ENCODE measurements at regions not wholly inside any gene's neighbourhood (a gene's known extent, or its start where the extent isn't known, plus 50 kb on each side); places are given as distances from the start of the nearest gene placed in this dataset.

DNA sequence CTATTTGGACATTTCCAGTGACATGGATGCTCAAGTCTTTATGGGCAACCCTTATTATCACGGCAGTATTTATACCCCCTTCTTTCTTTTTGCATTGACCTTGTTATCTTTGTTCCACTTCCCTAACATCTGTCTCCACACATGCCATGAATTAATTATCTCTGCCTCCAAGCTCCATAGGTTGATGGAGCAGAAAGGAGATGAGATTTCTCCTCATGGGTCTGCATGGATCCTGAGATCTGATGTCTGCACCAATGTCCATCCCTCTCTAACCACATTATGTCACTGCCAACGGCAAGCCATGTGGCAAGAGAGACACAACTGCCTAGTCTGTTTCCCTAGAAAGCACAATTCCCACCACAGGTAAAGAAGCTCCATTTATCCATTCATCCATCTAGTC is 416.8 kb upstream of the ASIC2 start:
- TF ChIP-seq YY1 (IDR thresholded peaks at IDR 0.05) = no peak
- DNase-seq (ENCODE audit: low spot score) = no peak
- Histone ChIP-seq H3K27ac (ENCODE audit: low read depth in 1 of 2, low read length in 2 of 2) (no peak overlapping the region), H3K27me3 (ENCODE audit: control insufficient read depth in 4 of 4, insufficient read depth in 4 of 4, low read length in 3 of 4) (no peaks in the 10 kb centered on the region), H3K4me1 (ENCODE audit: control insufficient read depth in 4 of 4, insufficient read depth in 4 of 4, low read length in 3 of 4) (no peaks in the 10 kb centered on the region), H3K9me3 (ENCODE audit: control insufficient read depth in 4 of 4, low read length in 3 of 4) (no peaks in the 10 kb centered on the region), H3K9ac (ENCODE audit: low read depth in 1 of 2, low read length in 2 of 2) (no peak overlapping the region), H3K4me3 (ENCODE audit: low read depth in 1 of 3, low read length in 3 of 3) (no peak overlapping the region), H3K36me3 (ENCODE audit: control insufficient read depth in 4 of 4, insufficient read depth in 3 of 4, low read depth in 1 of 4, low read length in 3 of 4) (no peaks in the 10 kb centered on the region)
- 59% methylated on average over 2 of the region's 2 CpGs for WGBS

DNA sequence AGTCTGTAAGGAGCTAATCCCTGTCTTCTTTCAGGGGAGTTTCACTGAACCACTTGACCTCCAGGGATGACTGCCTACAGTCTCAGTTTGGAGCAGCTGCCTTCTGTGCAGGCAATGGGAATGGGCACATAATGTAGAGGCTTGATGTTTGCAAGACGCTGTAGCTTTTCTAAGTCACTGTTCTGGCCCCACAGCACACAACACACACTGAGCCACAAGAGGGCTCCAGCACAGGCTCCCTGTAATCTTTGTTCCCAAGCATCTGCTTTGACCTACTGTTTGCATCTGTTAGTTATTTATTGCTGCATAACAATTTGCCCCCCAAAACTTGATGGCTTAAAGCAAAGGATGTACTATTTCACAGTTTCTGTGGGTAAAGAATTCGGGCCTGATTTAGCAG is 419.0 kb upstream of the ASIC2 start:
- WGBS = 56% methylated on average over 2 of the region's 2 CpGs
- Histone ChIP-seq H3K27ac (ENCODE audit: low read depth in 1 of 2, low read length in 2 of 2) (no peak overlapping the region), H3K9ac (ENCODE audit: low read depth in 1 of 2, low read length in 2 of 2) (no peak overlapping the region), H3K4me3 (ENCODE audit: low read depth in 1 of 3, low read length in 3 of 3) (no peak overlapping the region), H3K9me3 (ENCODE audit: control insufficient read depth in 4 of 4, low read length in 3 of 4) (no peaks in the 10 kb centered on the region), H3K27me3 (ENCODE audit: control insufficient read depth in 4 of 4, insufficient read depth in 4 of 4, low read length in 3 of 4) (peaks cover 0 to 2% (median under 1%) of the 10 kb centered on the region in 4 donors), H3K36me3 (ENCODE audit: control insufficient read depth in 4 of 4, insufficient read depth in 3 of 4, low read depth in 1 of 4, low read length in 3 of 4) (no peaks in the 10 kb centered on the region), H3K4me1 (ENCODE audit: control insufficient read depth in 4 of 4, insufficient read depth in 4 of 4, low read length in 3 of 4) (no peaks in the 10 kb centered on the region)
- no peak for DNase-seq (ENCODE audit: low spot score)
- no peak for TF ChIP-seq YY1 (IDR thresholded peaks at IDR 0.05)
- no peak for TF ChIP-seq GABPA (IDR thresholded peaks at IDR 0.05 in 1 of 2, conservative IDR thresholded peaks at IDR 0.05 in 1 of 2)
- TF ChIP-seq CTCF (IDR thresholded peaks at IDR 0.05; ENCODE audit: low read depth, low read length, missing input control) = no peak
- no peak for TF ChIP-seq RXRA (IDR thresholded peaks at IDR 0.05)
- no peak for TF ChIP-seq RAD21 (IDR thresholded peaks at IDR 0.05)
- no peak for TF ChIP-seq FOXA1 (IDR thresholded peaks at IDR 0.05)
- no peak for TF ChIP-seq NR2F2 (IDR thresholded peaks at IDR 0.05)
- TF ChIP-seq, protein P1, sequence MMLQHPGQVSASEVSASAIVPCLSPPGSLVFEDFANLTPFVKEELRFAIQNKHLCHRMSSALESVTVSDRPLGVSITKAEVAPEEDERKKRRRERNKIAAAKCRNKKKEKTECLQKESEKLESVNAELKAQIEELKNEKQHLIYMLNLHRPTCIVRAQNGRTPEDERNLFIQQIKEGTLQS (IDR thresholded peaks at IDR 0.05) = no peak
- no peak for TF ChIP-seq JUND (IDR thresholded peaks at IDR 0.05)
- TF ChIP-seq, protein P2, sequence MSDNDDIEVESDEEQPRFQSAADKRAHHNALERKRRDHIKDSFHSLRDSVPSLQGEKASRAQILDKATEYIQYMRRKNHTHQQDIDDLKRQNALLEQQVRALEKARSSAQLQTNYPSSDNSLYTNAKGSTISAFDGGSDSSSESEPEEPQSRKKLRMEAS (IDR thresholded peaks at IDR 0.05) = no peak
- no peak for TF ChIP-seq HNF4G (IDR thresholded peaks at IDR 0.05)
- no peak for TF ChIP-seq FOXA2 (IDR thresholded peaks at IDR 0.05)
- TF ChIP-seq TAF1 (conservative IDR thresholded peaks at IDR 0.05) = no peak
- no peak for TF ChIP-seq ZBTB33 (IDR thresholded peaks at IDR 0.05)
- no peak for TF ChIP-seq SP1 (IDR thresholded peaks at IDR 0.05)
- TF ChIP-seq EGR1 (IDR thresholded peaks at IDR 0.05; ENCODE audit: low read depth in 2 of 2) = no peak

DNA sequence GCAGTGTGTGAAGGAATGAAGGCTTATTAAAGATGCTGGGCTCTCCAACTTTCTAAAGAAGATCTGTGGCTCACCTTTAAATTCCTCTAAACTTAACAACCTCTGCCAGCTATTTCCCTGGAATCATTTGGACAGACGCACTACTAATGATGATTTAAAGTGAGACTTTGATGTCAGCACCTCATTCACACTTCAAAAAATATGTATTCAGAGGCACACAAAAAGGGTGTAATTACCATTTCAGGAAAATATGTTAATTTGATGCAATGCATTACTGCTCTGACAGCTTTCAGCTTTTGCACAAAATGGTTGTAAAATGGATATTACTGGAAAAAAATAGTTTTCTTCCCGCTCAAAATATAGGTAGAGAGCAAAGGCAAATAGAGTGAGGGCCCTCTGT is 423.9 kb upstream of the ASIC2 start:
- H3K4me3 ChIP-seq (ENCODE audit: low read depth in 1 of 3, low read length in 3 of 3) = no peak overlapping the region
- H3K4me1 ChIP-seq (ENCODE audit: control insufficient read depth in 4 of 4, insufficient read depth in 4 of 4, low read length in 3 of 4) = no peaks in the 10 kb centered on the region
- DNase-seq (ENCODE audit: low spot score) = no peak
- H3K27ac ChIP-seq (ENCODE audit: low read depth in 1 of 2, low read length in 2 of 2) = no peak overlapping the region
- peaks cover 0 to 3% (median 1%) of the 10 kb centered on the region in 4 donors for H3K27me3 ChIP-seq (ENCODE audit: control insufficient read depth in 4 of 4, insufficient read depth in 4 of 4, low read length in 3 of 4)
- H3K36me3 ChIP-seq (ENCODE audit: control insufficient read depth in 4 of 4, insufficient read depth in 3 of 4, low read depth in 1 of 4, low read length in 3 of 4) = no peaks in the 10 kb centered on the region
- 68% methylated on average over 2 of the region's 2 CpGs for WGBS
- no peaks in the 10 kb centered on the region for H3K9me3 ChIP-seq (ENCODE audit: control insufficient read depth in 4 of 4, low read length in 3 of 4)
- TF ChIP-seq, protein P3, sequence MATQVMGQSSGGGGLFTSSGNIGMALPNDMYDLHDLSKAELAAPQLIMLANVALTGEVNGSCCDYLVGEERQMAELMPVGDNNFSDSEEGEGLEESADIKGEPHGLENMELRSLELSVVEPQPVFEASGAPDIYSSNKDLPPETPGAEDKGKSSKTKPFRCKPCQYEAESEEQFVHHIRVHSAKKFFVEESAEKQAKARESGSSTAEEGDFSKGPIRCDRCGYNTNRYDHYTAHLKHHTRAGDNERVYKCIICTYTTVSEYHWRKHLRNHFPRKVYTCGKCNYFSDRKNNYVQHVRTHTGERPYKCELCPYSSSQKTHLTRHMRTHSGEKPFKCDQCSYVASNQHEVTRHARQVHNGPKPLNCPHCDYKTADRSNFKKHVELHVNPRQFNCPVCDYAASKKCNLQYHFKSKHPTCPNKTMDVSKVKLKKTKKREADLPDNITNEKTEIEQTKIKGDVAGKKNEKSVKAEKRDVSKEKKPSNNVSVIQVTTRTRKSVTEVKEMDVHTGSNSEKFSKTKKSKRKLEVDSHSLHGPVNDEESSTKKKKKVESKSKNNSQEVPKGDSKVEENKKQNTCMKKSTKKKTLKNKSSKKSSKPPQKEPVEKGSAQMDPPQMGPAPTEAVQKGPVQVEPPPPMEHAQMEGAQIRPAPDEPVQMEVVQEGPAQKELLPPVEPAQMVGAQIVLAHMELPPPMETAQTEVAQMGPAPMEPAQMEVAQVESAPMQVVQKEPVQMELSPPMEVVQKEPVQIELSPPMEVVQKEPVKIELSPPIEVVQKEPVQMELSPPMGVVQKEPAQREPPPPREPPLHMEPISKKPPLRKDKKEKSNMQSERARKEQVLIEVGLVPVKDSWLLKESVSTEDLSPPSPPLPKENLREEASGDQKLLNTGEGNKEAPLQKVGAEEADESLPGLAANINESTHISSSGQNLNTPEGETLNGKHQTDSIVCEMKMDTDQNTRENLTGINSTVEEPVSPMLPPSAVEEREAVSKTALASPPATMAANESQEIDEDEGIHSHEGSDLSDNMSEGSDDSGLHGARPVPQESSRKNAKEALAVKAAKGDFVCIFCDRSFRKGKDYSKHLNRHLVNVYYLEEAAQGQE (IDR thresholded peaks at IDR 0.05) = no peak
- TF ChIP-seq SP1 (IDR thresholded peaks at IDR 0.05) (no peak), GABPA (IDR thresholded peaks at IDR 0.05 in 1 of 2, conservative IDR thresholded peaks at IDR 0.05 in 1 of 2) (no peak), EGR1 (IDR thresholded peaks at IDR 0.05; ENCODE audit: low read depth in 2 of 2) (no peak), JUND (IDR thresholded peaks at IDR 0.05) (no peak), YY1 (IDR thresholded peaks at IDR 0.05) (no peak), RXRA (IDR thresholded peaks at IDR 0.05) (no peak), FOXA2 (IDR thresholded peaks at IDR 0.05) (no peak), ZBTB33 (IDR thresholded peaks at IDR 0.05) (no peak)
- TF ChIP-seq, protein P1 (IDR thresholded peaks at IDR 0.05) = no peak
- H3K9ac ChIP-seq (ENCODE audit: low read depth in 1 of 2, low read length in 2 of 2) = no peak overlapping the region

Data from liver (tissue), 8 donors.